GM10248 (cell line): ENCODE measurements at regions not wholly inside any gene's neighbourhood (a gene's known extent, or its start where the extent isn't known, plus 50 kb on each side); places are given as distances from the start of the nearest gene placed in this dataset.

Experiments
- CTCF ChIA-PET: fragments of 300-600 bp; sonication (Branson Sonifier 250); formaldehyde crosslinking; extraction: SDS; loops from one replicate; lab custom pipeline; 2021; ENCODE audit warnings: antibody characterized with exemption; lab: Yijun Ruan, JAX
- POLR2A ChIA-PET: fragments of 350-650 bp; sonication (Branson Sonifier 250); formaldehyde crosslinking; extraction: SDS; loops from one replicate; lab custom pipeline; 2020; ENCODE audit warnings: antibody characterized with exemption; lab: Yijun Ruan, JAX
- DNase-seq: peaks from one replicate; pipeline ENCODE4 v3.0.0; 2012; ENCODE audit errors: extremely low spot score
- TF ChIP-seq, protein P1 (sequence below): IDR thresholded peaks from 2 replicates; pipeline ENCODE4 v1.5.1; 2012; ENCODE audit warnings: mild to moderate bottlenecking, low read depth; ENCODE audit errors: extremely low read depth, missing control alignments, control extremely low read depth

DNA sequence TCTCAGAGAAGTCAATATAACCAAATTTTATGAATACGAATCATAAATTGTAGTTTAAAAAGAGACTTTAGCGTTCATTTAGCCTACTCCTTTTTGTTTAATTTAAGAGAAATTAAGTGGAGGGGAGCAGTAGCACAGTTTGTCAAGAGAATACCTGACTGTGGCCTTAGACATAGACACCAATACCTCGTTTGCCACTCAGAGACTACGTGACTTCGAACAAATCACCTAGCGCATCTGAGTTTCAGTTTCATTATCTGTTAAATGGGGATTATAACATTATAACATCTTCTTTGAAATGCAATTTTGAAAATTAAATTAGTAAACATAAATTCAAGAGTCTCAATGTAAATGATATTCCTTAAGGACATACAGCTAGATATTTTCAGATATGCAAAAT lies 581.5 kb upstream of the VRK2 start:
- DNase-seq, result no peak
- TF ChIP-seq, protein P1, sequence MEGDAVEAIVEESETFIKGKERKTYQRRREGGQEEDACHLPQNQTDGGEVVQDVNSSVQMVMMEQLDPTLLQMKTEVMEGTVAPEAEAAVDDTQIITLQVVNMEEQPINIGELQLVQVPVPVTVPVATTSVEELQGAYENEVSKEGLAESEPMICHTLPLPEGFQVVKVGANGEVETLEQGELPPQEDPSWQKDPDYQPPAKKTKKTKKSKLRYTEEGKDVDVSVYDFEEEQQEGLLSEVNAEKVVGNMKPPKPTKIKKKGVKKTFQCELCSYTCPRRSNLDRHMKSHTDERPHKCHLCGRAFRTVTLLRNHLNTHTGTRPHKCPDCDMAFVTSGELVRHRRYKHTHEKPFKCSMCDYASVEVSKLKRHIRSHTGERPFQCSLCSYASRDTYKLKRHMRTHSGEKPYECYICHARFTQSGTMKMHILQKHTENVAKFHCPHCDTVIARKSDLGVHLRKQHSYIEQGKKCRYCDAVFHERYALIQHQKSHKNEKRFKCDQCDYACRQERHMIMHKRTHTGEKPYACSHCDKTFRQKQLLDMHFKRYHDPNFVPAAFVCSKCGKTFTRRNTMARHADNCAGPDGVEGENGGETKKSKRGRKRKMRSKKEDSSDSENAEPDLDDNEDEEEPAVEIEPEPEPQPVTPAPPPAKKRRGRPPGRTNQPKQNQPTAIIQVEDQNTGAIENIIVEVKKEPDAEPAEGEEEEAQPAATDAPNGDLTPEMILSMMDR, result no peak
- ChIA-PET POLR2A (no interaction called here), CTCF (no interaction called here)

DNA sequence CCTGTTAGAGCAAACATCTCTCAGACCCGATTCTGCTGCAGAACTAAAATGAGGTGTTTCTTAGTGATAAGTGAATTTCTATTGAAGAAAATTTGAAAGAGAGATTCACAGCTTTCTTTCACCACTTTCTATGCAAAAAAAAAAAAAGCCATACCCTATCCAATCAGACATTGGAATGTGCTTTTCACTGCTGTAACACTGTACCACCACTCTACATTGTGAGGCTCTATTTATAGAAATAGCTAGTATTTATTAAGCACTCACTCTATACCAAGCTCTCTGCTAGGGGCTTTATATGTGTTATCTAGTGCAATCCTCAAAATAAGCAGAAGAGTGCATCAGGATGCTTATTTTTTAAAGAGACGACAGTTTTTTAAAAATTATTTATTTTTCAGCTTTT lies 580.6 kb upstream of the VRK2 start:
- POLR2A ChIA-PET, result no interaction called here
- DNase-seq, result no peak
- CTCF ChIA-PET, result interaction anchor here (1.1 to 1.5 kb wide), 2 partner anchors 8 to 32 kb away, joined by 4 read pairs; no protein-coding TSS in a partner anchor
- TF ChIP-seq, protein P1, result no peak

DNA sequence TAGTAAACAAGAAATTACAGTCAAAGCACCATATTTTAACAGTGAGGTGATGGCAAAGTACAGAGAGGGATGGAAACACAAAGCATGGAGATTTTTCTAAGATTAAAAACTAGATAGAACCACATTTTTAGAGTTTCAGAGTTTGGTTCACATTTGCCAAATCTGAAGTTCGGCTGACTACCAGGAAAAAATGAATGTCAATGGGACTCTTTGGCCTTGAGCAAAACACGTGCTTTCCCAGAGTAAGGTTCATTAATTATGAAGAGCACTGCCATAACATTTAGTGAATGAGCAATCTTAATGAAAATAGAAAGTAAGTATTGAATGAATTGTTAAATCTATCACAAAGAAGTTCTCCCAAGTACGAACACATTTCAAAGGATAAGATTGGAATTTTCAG lies 571.2 kb upstream of the VRK2 start:
- TF ChIP-seq, protein P1, result no peak
- no peak for DNase-seq
- ChIA-PET POLR2A (no interaction called here), CTCF (interaction anchor here (1.8 kb wide), 1 partner anchor 22 kb away, joined by 7 read pairs; no protein-coding TSS in a partner anchor)

DNA sequence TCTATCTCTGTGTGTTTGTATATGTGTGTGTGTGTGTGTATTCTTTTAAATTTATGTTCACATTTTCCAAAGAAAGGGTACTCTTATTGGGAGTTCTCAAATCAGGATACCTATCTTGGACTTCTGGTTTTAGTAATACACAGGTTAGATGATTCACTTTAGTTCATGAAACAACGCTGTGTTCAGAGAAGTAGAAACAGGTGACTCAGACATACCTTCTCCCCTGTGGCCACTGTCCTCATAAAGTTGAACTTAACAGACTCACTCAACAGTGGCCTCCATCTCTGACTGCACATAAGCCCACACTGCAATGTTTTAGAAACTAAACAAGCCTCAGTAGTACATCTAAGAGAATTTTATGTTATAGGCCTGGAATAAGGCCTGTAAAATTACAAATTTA lies 566.6 kb upstream of the VRK2 start:
- POLR2A ChIA-PET, result no interaction called here
- TF ChIP-seq, protein P1, result no peak
- CTCF ChIA-PET, result interaction anchor here (1.7 to 1.9 kb wide), 2 partner anchors 12 to 24 kb away, joined by 3 to 9 read pairs; no protein-coding TSS in a partner anchor
- no peak for DNase-seq

DNA sequence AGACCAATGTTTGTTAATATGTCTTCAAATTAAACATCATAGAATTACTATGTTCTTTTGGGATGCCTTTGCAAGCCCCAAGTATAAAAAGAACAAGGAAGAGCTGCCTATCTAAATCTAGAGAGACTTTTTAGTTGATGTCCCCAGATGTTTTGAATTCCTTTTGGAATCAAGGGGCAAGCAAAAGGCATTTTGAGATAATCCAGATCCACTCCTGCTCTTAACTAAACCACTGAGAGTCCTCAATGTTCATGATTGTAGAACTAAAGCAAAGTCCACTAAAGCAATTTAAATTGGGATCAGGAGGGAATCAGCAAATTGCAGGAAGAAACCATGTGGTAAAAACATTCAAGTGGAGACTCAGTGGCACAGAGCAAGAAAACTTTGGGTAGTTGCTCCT lies 558.5 kb upstream of the VRK2 start:
- ChIA-PET POLR2A (no interaction called here), CTCF (interaction anchor here (1.4 kb wide), 1 partner anchor 11 kb away, joined by 6 read pairs; no protein-coding TSS in a partner anchor)
- no peak for DNase-seq
- TF ChIP-seq, protein P1, result no peak

DNA sequence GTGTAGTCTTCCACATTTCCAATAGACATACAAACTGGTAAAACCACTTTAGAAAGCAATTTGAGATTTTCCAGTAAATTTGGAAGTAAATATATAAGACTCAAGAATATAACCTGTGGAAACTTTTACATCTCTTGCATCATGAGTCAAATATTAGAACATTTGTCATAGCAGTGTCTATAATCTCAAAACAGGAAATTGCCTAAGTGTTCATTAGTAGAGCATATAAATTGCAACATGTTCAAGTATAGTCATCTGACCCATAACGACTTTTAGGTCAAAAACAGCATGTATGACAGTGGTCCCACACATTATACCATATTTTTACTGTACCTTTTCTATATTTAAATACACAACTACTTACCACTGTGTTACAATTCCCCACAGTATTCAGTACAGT lies 555.9 kb upstream of the VRK2 start:
- TF ChIP-seq, protein P1, result no peak

More for the DNA sequence above, 555.9 kb upstream of the VRK2 start:
- POLR2A ChIA-PET, result no interaction called here
- no peak for DNase-seq
- CTCF ChIA-PET, result interaction anchor here (2.4 kb wide), 1 partner anchor 10 kb away, joined by 9 read pairs; no protein-coding TSS in a partner anchor
